ENCODE measurements at regions not wholly inside any gene's neighbourhood (a gene's known extent, or its start where the extent isn't known, plus 50 kb on each side); places are given as distances from the start of the nearest gene placed in this dataset.
A peak's percentile ranks its signal among the peaks of the same experiment; 100 is the strongest.

DNA sequence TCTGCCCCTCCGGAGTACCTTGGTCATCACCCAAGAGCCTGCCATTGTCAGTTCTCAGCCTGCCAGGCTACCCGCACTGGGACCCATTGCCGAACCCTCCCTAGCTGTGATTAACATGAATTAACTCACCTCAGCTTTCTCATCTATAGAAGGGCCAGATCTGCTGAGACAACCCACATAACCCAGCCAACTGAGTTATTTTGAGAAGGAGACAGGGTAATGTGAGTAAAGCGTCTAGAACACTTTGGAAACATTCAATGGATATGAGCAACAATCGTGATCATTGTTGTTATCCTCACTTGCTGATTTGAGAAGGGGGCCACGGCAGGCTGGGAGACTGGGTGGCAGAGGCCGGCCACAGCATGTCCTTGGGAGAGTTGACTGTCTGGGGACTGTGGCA, 196.8 kb downstream of the GLI2 start:
- peaks cover 23% of the 10 kb centered on the region for H3K4me1 ChIP-seq
- H3K4me3 ChIP-seq: no peak overlapping the region
- peaks cover 7% of the 10 kb centered on the region for H3K36me3 ChIP-seq
- H3K27me3 ChIP-seq: no peaks in the 10 kb centered on the region
- H3K9me3 ChIP-seq (replicated peaks): 0 out of 2 replicates have a peak, but pooled peaks cover 3% of the 10 kb centered on the region
- no peak for DNase-seq
- H3K27ac ChIP-seq: no peak overlapping the region

DNA sequence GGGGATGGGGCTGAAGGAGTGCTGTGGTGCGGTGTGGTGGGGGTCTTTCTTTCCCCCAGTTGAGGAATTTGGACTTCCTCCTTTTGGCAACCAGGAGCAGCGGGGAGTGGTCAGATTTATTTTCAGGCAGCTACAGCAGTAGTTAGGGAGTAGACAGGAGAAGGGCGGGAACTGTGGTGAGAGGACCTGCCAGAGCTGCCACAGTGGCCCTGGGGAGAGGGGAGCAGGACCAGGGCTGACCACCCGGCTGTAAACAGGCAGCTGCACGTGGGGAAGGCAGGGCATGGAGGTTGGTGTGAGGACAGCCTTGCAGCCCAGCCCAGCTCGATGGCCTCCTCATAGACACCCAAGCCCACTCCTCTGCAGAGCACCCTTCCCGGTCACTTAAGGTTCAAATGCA, 197.2 kb downstream of the GLI2 start:
- DNase-seq: no peak
- peaks cover 25% of the 10 kb centered on the region for H3K4me1 ChIP-seq
- H3K27ac ChIP-seq: no peak overlapping the region

DNA sequence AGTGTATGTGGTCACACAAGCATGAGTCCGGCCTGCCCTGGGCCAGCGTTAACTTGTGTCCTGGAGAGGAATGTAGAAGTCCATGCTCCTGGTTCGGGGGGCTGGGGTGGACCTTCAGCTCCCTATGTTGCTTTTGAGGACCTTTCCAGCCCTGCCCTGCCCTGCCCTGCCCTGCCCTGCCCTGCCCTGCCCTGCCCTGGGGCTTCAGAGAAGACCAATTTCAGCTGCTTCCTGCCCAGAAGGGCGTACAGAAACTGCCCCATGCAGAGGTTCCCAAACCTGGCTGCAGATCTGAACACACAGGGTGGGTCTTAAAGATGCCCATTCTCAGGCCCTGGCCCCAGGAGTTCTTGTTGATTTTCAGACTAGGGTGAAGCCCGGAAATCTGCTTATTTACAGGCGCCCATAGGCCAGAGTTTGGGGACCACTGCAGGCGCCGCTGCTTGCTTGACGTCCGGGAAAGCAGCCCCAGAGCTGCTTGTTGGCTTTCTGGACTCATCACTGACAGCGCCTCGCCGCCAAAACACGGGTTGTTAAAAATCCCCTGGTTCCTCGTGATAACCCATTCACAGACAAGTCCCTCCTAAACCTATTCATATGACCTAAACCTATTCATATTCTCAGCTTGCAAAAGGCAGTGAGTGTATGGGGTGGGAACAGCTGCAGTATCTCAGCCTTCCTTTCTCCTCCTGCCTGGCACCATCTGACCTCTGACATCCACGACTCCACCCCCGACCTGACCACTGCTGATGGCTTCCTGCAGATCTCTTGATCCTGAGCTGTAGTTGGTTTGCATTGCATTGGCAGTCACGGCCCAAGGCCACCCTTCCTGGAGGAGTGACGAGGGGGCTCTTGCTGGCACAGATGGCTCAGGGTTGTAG, 198.3 kb downstream of the GLI2 start:
- Histone ChIP-seq H3K36me3 (peaks cover 4% of the 10 kb centered on the region), H3K9me3 (replicated peaks) (0 out of 2 replicates have a peak, but pooled peaks cover 3% of the 10 kb centered on the region), H3K4me3 (no peak overlapping the region), H3K4me1 (peaks cover 30% of the 10 kb centered on the region), H3K27ac (peak overlapping the region; percentile 17), H3K27me3 (no peaks in the 10 kb centered on the region)
- DNase-seq: peak; percentile 28 to 39

More for the DNA sequence above, 197.2 kb downstream of the GLI2 start:
- peaks cover 7% of the 10 kb centered on the region for H3K36me3 ChIP-seq
- H3K9me3 ChIP-seq (replicated peaks): 0 out of 2 replicates have a peak, but pooled peaks cover 3% of the 10 kb centered on the region
- H3K27me3 ChIP-seq: no peaks in the 10 kb centered on the region
- no peak overlapping the region for H3K4me3 ChIP-seq

DNA sequence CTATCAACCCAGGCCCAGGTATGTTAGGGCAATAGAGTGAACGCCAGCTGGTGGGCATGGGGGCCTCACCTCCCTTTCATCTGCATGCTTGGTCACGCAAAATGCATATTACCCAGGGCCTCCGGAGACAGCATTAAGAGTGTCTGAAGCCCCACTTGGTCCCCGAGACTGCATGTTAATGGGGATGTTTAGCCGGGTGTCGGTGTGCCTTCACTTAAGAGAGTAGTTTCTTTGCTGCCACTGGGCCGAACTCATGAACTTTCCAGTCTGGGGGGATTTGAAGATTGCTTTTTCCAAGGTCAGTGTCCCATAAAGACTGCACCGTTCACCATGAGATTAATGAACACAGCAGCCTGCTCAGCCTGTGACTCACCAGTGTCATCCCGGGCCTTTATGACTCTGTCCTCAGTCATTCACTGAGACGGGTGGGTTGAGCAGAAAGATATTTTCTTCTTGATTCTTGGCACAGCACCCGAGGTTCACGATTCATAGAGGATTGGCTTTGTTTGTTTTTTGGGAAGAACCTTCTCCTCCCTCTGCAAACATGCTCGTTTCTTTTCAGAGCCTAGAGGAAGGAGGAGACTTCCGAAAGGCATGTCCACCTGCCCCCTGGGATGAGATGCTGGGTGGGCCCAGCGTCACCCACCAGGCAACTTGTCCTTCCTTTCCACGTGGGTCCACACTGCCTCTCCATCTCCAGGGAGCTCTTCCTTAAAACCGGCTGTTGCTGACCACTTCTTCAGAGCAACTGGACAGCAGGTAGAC, 199.1 kb downstream of the GLI2 start:
- Histone ChIP-seq H3K27me3 (no peaks in the 10 kb centered on the region), H3K27ac (peak overlapping the region; percentile 17), H3K4me1 (peaks cover 31% of the 10 kb centered on the region), H3K36me3 (no peaks in the 10 kb centered on the region; the same call in none of the 2 replicates), H3K4me3 (no peak overlapping the region), H3K9me3 (replicated peaks) (0 out of 2 replicates have a peak, but pooled peaks cover 3% of the 10 kb centered on the region)
- peak; percentile 38 to 48 for DNase-seq

DNA sequence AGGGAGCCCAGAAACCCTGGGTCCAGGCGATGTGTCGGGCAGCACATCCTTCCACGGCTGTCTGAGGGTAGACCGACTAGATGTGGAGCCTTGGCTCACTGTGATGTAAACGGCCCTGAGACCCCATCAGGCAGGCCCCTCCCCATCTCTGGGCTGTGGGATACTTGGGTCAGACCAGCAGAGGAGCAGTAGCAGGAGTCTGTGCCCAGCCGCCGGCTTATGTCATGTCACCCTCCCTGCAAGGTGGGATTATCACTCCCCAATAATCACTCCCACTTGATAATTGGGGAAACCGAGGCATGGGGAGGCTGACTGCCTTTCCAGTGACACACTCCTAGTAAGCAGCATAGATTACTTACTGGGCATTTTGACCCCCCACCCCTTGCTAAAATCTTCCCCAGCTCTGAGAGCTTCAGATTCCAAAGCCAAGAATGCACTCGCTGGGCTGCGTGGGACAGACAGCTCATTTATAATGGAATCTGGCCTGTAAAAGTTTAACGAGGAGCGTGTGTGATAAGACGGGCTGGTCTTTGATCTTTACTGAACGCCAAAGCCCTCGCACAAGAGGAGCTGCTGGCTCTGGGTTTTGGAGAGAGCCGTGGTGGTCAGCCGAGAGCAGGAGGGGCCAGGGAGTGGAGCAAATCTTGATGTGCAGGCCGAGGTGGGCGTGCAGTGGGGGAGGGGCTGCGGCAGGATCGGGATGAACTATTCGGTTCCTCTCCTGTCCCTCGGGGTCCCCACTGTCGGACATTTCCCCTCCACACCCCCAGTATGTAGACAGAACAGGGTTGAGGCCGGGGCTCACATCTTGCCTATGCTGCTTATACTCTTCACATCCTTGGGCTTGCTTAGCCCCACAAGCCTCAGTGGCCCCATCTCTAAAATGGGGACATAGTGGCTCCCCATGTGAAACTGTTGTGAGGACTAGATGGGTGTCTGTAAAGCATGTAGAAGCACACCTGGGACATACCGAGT, 200.0 kb downstream of the GLI2 start:
- Histone ChIP-seq H3K4me1 (peaks cover 34% of the 10 kb centered on the region), H3K4me3 (no peak overlapping the region), H3K9me3 (replicated peaks) (0 out of 2 replicates have a peak, but pooled peaks cover 2% of the 10 kb centered on the region), H3K36me3 (no peaks in the 10 kb centered on the region; the same call in none of the 2 replicates), H3K27ac (peak overlapping the region; percentile 17; the same call in 1 of the 2 replicates), H3K27me3 (no peaks in the 10 kb centered on the region)
- no peak for DNase-seq

DNA sequence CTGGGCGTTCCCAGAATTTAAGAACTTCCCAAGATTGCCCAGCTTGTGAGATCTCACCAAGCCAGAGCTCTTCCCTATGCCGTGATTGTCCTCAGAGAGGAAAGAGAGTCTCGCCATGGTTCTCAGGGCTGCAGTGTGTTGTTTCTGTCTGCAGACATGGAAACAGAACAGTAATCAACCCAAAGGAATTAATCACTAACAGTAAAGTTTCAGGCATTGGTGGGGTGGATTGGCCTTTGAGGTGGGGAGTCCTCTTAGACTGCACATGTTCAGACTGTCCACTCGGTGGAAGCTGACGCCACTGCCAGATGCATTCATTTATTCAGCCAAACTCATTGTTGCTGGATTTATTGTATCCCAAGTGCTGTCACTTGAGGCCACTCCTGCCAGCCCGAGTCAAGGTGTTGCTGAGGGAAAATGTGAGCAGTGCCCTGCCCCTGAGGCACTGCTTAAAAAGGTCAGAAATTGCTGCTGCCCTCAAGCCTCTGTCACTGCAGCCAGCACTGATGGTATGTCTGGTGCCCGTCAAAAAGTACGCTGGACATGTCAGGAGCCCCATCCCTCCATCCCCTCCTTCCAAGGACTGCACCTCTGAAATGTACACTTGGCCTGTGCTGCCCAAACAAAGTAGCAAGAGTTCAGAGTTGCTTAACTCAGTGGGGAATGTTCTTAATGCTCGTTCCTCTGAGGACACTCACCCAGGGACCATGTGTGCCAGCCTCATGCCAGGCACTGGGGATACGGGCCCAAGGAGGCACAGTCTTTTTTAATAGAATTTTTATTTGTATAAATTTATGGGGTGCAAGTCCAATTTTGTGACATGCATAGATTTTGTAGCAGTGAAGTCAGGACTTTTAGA, 201.0 kb downstream of the GLI2 start:
- Histone ChIP-seq H3K36me3 (no peaks in the 10 kb centered on the region; the same call in 1 of the 2 replicates), H3K27me3 (no peaks in the 10 kb centered on the region), H3K27ac (no peak overlapping the region), H3K4me3 (no peak overlapping the region), H3K9me3 (replicated peaks) (no peaks in the 10 kb centered on the region), H3K4me1 (peaks cover 34% of the 10 kb centered on the region)
- DNase-seq: no peak

DNA sequence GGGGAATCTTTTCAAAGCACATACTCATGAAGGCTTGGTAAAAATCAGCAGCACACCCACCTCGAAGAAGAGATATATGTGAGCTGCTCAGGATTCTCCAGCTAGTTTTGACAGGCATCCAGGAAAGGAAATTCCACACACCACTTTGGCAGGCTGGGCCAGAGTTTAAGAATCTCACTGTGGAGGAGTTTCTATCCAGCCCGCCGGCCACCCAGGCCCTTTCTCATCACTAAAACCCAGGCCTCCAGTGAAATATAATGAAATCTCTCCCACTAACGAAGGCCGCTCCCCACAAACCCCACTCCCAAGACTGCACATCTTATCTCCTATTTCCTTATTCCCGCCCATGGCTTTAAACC, 202.0 kb downstream of the GLI2 start:
- no peak overlapping the region for H3K27ac ChIP-seq
- DNase-seq: no peak
- no peaks in the 10 kb centered on the region for H3K27me3 ChIP-seq
- H3K4me1 ChIP-seq: peaks cover 34% of the 10 kb centered on the region
- no peaks in the 10 kb centered on the region for H3K9me3 ChIP-seq (replicated peaks)
- no peaks in the 10 kb centered on the region for H3K36me3 ChIP-seq
- H3K4me3 ChIP-seq: no peak overlapping the region

DNA sequence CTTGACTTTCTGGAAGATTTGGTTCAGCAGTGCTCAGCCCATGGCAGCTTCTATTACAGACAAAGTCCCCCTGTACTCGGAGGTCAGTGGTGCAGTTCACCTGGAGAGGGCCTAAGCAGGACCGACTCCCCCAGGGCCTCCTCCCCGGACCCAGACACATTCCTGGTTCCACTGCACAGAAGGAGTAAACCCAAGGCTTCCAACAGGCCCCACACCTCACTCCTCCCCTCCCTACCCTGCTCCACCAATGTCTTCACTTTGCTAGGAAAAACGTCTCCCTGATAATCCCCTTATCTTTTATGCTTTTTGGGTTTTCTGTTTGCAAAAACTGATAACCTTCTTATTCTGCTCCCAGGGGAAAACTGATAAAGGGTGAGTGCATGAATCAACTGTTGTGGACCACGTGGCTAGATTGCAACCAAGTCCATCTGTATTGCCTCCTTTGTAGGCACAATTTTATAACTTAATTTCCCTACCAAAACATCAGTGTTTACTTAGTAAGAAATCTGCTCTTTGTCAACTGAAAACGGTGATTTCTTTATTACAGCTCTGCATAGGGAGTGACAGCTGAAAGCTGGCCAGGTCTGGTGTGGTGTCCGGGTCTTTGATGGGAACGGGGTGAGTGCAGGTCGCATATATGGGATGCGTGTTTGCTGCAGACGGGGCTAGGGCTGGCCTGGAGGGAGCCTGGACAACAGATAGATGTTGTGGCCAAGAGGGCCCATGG, 202.5 kb downstream of the GLI2 start:
- no peak overlapping the region for H3K27ac ChIP-seq
- no peak overlapping the region for H3K4me3 ChIP-seq
- H3K27me3 ChIP-seq: no peaks in the 10 kb centered on the region
- no peaks in the 10 kb centered on the region for H3K36me3 ChIP-seq
- H3K4me1 ChIP-seq: peaks cover 33% of the 10 kb centered on the region
- no peak for DNase-seq
- no peaks in the 10 kb centered on the region for H3K9me3 ChIP-seq (replicated peaks)

DNA sequence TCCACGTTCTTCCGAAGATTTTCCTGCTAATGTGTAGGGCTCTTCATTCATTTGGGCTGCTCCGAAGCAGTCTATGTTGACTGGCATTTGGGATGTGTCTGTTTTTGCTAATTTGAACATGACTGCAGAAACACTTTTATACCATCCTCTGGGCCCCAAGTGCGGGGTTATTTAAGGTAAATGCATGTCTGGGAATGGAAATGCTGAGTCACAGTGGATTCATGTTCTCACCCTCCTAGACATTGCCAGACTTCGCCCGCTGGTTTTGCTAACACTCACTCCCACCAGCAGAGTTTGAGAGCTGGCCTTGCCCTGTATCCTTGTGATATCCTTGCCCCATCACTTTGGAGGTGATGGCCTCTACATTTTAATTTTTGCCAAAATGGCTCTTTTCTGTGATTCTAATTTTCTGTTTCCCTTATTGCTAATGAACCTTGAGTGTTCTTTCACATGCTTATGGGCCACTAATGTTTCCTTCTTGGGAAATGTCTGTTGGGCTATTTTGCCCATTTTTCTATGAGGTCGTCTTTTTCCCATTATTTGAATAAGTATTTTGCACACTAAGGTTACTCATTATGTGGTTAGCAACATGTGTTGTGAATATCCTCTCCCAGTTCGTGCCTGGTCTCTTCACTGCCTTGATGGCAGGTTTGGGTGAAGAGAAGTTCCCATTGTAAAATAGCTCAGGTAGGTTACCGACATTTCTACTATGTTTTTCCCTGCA, 204.1 kb downstream of the GLI2 start:
- DNase-seq: no peak
- no peaks in the 10 kb centered on the region for H3K9me3 ChIP-seq (replicated peaks)
- H3K4me3 ChIP-seq: no peak overlapping the region
- no peaks in the 10 kb centered on the region for H3K36me3 ChIP-seq
- peaks cover 18% of the 10 kb centered on the region for H3K4me1 ChIP-seq
- no peak overlapping the region; the same call in 1 of the 2 replicates for H3K27ac ChIP-seq
- H3K27me3 ChIP-seq: no peaks in the 10 kb centered on the region

DNA sequence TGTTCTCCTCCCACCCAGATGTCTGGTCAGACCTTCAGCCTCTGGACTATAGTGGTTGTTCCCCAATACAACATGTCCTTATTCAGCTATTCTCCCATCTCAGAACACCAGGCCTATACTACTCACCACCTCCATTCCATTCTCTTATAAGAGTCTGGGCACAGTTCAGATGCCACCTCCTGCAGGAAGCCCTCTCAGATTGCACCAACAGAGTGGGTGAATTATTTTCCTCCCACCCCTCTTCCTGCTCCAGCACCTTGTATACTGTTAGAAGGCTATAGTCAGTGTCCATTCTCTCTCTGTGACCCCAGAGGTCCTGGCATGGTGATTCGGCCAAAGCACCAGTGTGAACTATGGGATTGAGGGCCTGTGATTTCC, 204.6 kb downstream of the GLI2 start:
- no peak for DNase-seq
- Histone ChIP-seq H3K36me3 (no peaks in the 10 kb centered on the region), H3K4me1 (peaks cover 13% of the 10 kb centered on the region), H3K9me3 (replicated peaks) (no peaks in the 10 kb centered on the region), H3K27ac (no peak overlapping the region), H3K27me3 (no peaks in the 10 kb centered on the region), H3K4me3 (no peak overlapping the region)

DNA sequence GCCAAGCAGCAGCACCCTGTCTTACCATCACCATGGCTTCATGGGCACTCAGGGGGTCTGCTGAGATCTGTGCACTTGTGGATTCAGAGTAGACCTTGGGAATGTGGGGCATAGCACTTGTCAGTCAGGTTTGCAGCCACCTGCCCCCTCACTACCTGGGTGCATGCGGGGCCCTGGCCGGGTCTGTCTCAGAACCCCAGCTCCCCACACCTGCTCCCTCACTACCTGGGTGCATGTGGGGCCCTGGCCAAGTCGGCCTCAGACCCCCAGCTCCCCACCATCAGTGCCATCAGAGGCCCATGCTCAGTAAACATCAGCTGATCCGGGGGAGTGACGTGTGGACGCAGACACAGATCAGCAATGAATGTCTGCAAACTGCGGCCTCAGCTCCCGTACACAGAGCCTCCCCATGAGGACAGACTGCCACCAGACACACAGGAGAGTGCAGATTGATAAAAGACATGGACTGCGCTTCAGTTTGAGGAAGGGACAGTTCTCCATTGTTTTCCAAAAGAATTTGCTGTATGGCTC, 205.1 kb downstream of the GLI2 start:
- Histone ChIP-seq H3K4me1 (peaks cover 11% of the 10 kb centered on the region), H3K27ac (no peak overlapping the region), H3K36me3 (no peaks in the 10 kb centered on the region), H3K27me3 (no peaks in the 10 kb centered on the region), H3K9me3 (replicated peaks) (no peaks in the 10 kb centered on the region), H3K4me3 (no peak overlapping the region)
- no peak for DNase-seq

DNA sequence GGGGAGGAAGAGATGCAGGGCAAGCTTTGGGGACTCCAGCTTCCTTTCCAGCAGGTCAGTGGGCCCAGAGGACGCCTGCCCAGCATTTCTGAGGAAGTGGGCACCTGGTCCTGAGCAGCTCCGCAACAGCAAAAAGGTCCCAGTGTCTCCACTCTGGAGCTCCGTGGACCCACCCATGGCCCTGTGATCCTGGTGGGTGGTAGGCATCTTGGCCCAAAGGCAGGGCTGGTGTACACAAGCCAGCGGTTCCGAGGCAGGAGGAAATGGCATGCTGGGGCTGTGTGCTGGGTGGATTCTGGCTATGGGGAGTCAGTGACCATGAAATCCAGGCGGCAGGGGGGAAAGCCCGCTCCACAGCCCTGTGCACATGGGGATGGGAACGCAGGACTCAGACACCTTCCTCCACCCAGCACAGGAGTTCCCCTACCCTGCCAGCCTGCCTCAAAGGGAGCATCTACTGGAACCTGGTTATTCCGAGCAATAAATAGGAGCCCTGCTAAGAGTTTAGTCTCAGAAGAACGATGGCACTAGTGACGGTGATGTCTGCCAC, 206.0 kb downstream of the GLI2 start:
- no peak overlapping the region for H3K4me3 ChIP-seq
- H3K27me3 ChIP-seq: no peaks in the 10 kb centered on the region
- no peaks in the 10 kb centered on the region for H3K36me3 ChIP-seq
- no peak for DNase-seq
- peaks cover 11% of the 10 kb centered on the region for H3K4me1 ChIP-seq
- H3K9me3 ChIP-seq (replicated peaks): no peaks in the 10 kb centered on the region
- H3K27ac ChIP-seq: no peak overlapping the region

Measured in SJCRH30 (cell line).